K562 (cell line): ENCODE measurements at regions not wholly inside any gene's neighbourhood (a gene's known extent, or its start where the extent isn't known, plus 50 kb on each side); places are given as distances from the start of the nearest gene placed in this dataset.
A peak's percentile ranks its signal among the peaks of the same experiment; 100 is the strongest.

Experiments
- ATAC-seq: fragments of 200-7000 bp; cut with Tn5 transposase; 3 replicates; pipeline ENCODE4 v1.9.1; 2020; ENCODE audit warnings: moderate library complexity
- BruUV-seq: library from RNA; stranded (reverse); fragments of 400-500 nt; replicated peaks from 2 replicates; lab custom pipeline; 2021; lab: Mats Ljungman, UMichigan
- CTCF ChIA-PET: fragments of 300-600 bp; formaldehyde crosslinking; extraction: SDS; loops from one replicate; lab custom pipeline; 2021; ENCODE audit warnings: low intra/inter-chr PET ratio; lab: Yijun Ruan, JAX
- POLR2A ChIA-PET: fragments of 300-600, 350-650 bp; sonication (Branson Sonifier 250); formaldehyde crosslinking; extraction: SDS; loops from one replicate; lab custom pipeline; 2021; ENCODE audit warnings: antibody characterized with exemption, inconsistent platforms; lab: Yijun Ruan, JAX
- DNase-seq, 4 experiments: peaks; one replicate each; pipeline versions ENCODE4 v3.0.0 to v3.0.0-alpha.2; 2011 to 2018; ENCODE audit warnings: low spot score in 3 of 4, mixed read lengths in 3 of 4; ENCODE audit errors: extremely low read depth in 1 of 4
- FAIRE-seq: peaks from 2 replicates; lab custom pipeline; 2011; peaks lifted over from hg19 to GRCh38; lab: Jason Lieb, UNC
- H2AFZ ChIP-seq: 2 replicates; pipeline ENCODE4 v1.6.0; 2011; ENCODE audit warnings: low read depth, low read length, control low read depth, inconsistent platforms
- H3K27ac ChIP-seq: fragments of 200-600 bp; 3 replicates; pipeline ENCODE4 v1.8.0; 2011; ENCODE audit warnings: low read depth, mild to moderate bottlenecking, control low read depth, inconsistent platforms, low read length, moderate library complexity, mixed read lengths; ENCODE audit errors: extremely low read depth
- H3K27me3 ChIP-seq, 2 experiments: fragments of 300-600 bp in 1 of 2; 2 replicates in 1 of 2; 3 replicates in 1 of 2; pipeline versions ENCODE4 v1.6.0 to v1.8.0; 2011; ENCODE audit warnings: inconsistent platforms in 2 of 2, low read length in 2 of 2, mild to moderate bottlenecking in 1 of 2, mixed read lengths in 1 of 2, moderate library complexity in 1 of 2; ENCODE audit not compliant: control insufficient read depth in 2 of 2, insufficient read depth in 2 of 2
- H3K36me3 ChIP-seq: fragments of 300-600 bp; 3 replicates; pipeline ENCODE4 v1.8.0; 2011; ENCODE audit warnings: mild to moderate bottlenecking, low read length, inconsistent platforms; ENCODE audit not compliant: control insufficient read depth, insufficient read depth
- H3K4me1 ChIP-seq, 2 experiments: fragments of 200-600 bp in 1 of 2; replicated peaks in 1 of 2; 2 replicates in 1 of 2; 3 replicates in 1 of 2; pipeline versions ENCODE4 v1.5.1 to v1.8.0; 2011; ENCODE audit warnings: inconsistent platforms in 2 of 2, low read length in 2 of 2, mild to moderate bottlenecking in 1 of 2, mixed read lengths in 1 of 2, moderate library complexity in 1 of 2; ENCODE audit not compliant: control insufficient read depth in 2 of 2, insufficient read depth in 2 of 2
- H3K4me2 ChIP-seq: 2 replicates; pipeline ENCODE4 v1.6.1; 2011; ENCODE audit warnings: low read length, control low read depth, inconsistent platforms, mixed read lengths; ENCODE audit not compliant: insufficient read depth
- H3K4me3 ChIP-seq: fragments of 200-600 bp; sonication (generic), shearing (Covaris generic); 2 replicates; pipeline ENCODE4 v1.5.1; 2016; ENCODE audit warnings: control low read depth, inconsistent platforms
- H3K79me2 ChIP-seq: fragments of 200-600 bp; 3 replicates; pipeline ENCODE4 v1.8.0; 2011; ENCODE audit warnings: low read length, inconsistent platforms; ENCODE audit not compliant: control insufficient read depth, insufficient read depth
- H3K9ac ChIP-seq, 2 experiments: 2 replicates each; pipeline versions ENCODE4 v1.6.0 to v1.6.1; 2011; ENCODE audit warnings: low read depth in 2 of 2, low read length in 2 of 2, control low read depth in 1 of 2, inconsistent platforms in 1 of 2, mild to moderate bottlenecking in 1 of 2, mixed read lengths in 1 of 2; ENCODE audit not compliant: insufficient read depth in 1 of 2
- H3K9me1 ChIP-seq: one replicate; pipeline ENCODE4 v1.6.0; 2011; ENCODE audit warnings: inconsistent platforms, mild to moderate bottlenecking, low read length, moderate library complexity; ENCODE audit not compliant: control insufficient read depth, insufficient read depth
- H3K9me3 ChIP-seq: replicated peaks from 2 replicates; pipeline ENCODE4 v1.5.1; 2011; ENCODE audit warnings: low read depth, low read length, inconsistent platforms; ENCODE audit not compliant: control insufficient read depth, insufficient read depth
- H4K20me1 ChIP-seq: replicated peaks from 2 replicates; pipeline ENCODE4 v1.6.1; 2011; ENCODE audit warnings: low read length, inconsistent platforms, mixed read lengths; ENCODE audit not compliant: control insufficient read depth, insufficient read depth
- ATF1 ChIP-seq, 2 experiments: fragments of 450-650 bp in 1 of 2; IDR thresholded peaks; 2 replicates each; pipeline ENCODE4 v1.6.1; 2016; ENCODE audit warnings: missing compliant biosample characterization in 1 of 2, missing genetic modification characterization in 1 of 2
- BHLHE40 ChIP-seq: IDR thresholded peaks from 2 replicates; pipeline ENCODE4 v1.6.1; 2011; ENCODE audit warnings: low read length, improper control_type of control experiment
- GTF2A2 ChIP-seq: IDR thresholded peaks from 2 replicates; pipeline ENCODE4 v1.6.1; 2016; ENCODE audit warnings: mild to moderate bottlenecking, missing genetic modification characterization, missing compliant biosample characterization
- HDAC8 ChIP-seq: fragments of 450-650 bp; IDR thresholded peaks from 2 replicates; pipeline ENCODE4 v1.6.1; 2016; ENCODE audit warnings: mild to moderate bottlenecking, missing genetic modification characterization, moderate library complexity, missing compliant biosample characterization
- HES1 ChIP-seq: fragments of 450-650 bp; IDR thresholded peaks from 2 replicates; pipeline ENCODE4 v1.6.1; 2016; ENCODE audit warnings: low read depth, mild to moderate bottlenecking, moderate library complexity
- HMGN3 ChIP-seq: IDR thresholded peaks from 2 replicates; pipeline ENCODE4 v1.6.1; 2011; ENCODE audit warnings: borderline replicate concordance, low read depth, mild to moderate bottlenecking, mixed read lengths, low read length; ENCODE audit not compliant: insufficient read length; ENCODE audit errors: extremely low read depth
- L3MBTL2 ChIP-seq: fragments of 450-650 bp; IDR thresholded peaks from 2 replicates; pipeline ENCODE4 v1.6.1; 2016; ENCODE audit warnings: mild to moderate bottlenecking, moderate library complexity
- NBN ChIP-seq: fragments of 450-650 bp; IDR thresholded peaks from 2 replicates; pipeline ENCODE4 v1.6.1; 2016; ENCODE audit warnings: low read depth, mild to moderate bottlenecking
- TAF9B ChIP-seq: fragments of 450-650 bp; IDR thresholded peaks from 2 replicates; pipeline ENCODE4 v1.6.1; 2018; ENCODE audit warnings: mild to moderate bottlenecking; ENCODE audit not compliant: partially characterized antibody
- ZBTB5 ChIP-seq: fragments of 450-650 bp; IDR thresholded peaks from 2 replicates; pipeline ENCODE4 v1.6.1; 2017; ENCODE audit warnings: antibody characterized with exemption
- ZNF134 ChIP-seq: fragments of 250-450 bp; sonication (Bioruptor Pico); conservative IDR thresholded peaks from 2 replicates; pipeline ENCODE4 v1.4.0; 2020
- ZNF431 ChIP-seq: sonication (generic); formaldehyde crosslinking; IDR thresholded peaks from 2 replicates; pipeline ENCODE4 v1.8.0; 2022; ENCODE audit warnings: mild to moderate bottlenecking, missing genetic modification reagents
- ZNF449 ChIP-seq: fragments of 250-450 bp; sonication (Bioruptor Pico); IDR thresholded peaks from 2 replicates; pipeline ENCODE4 v1.8.0; 2022; ENCODE audit warnings: moderate library complexity, mild to moderate bottlenecking, inconsistent platforms
- ZNF551 ChIP-seq: fragments of 250-450 bp; sonication (Bioruptor Pico); IDR thresholded peaks from 2 replicates; pipeline ENCODE4 v1.5.0; 2021; ENCODE audit warnings: mild to moderate bottlenecking, moderate library complexity
- WGBS: fragments of 100-300 bp; shearing (Covaris generic); methylation state at CpG from one replicate; pipeline ENCODE4 v1.1.6; 2016; ENCODE audit warnings: low coverage, mixed read lengths; ENCODE audit not compliant: insufficient coverage; ENCODE audit errors: missing lambda C conversion rate; 5-methylcytosine and 5-hydroxymethylcytosine counted together
- in situ Hi-C: fragments of 300-500 bp; cut with MboI; formaldehyde crosslinking; loops from 4 replicates; pipeline ENCODE4 v1.15.0; 2018; ENCODE audit warnings: inconsistent platforms, mixed read lengths
- intact Hi-C: fragments of 100-400 bp; cut with micrococcal nuclease; formaldehyde crosslinking; loops from 2 replicates; pipeline ENCODE4 v1.14.2; 2022

- TF ChIP-seq ZNF449 (no peak), L3MBTL2 (no peak), TAF9B (no peak), ZNF134 (CRISPR knock-in tag) (peak; percentile 97)
- TF ChIP-seq, all 486 proteins: peak for 5
Observed at GRCh38 chr6:11317885-11318771, 85.7 kb upstream of the NEDD9 start (continued).

DNA sequence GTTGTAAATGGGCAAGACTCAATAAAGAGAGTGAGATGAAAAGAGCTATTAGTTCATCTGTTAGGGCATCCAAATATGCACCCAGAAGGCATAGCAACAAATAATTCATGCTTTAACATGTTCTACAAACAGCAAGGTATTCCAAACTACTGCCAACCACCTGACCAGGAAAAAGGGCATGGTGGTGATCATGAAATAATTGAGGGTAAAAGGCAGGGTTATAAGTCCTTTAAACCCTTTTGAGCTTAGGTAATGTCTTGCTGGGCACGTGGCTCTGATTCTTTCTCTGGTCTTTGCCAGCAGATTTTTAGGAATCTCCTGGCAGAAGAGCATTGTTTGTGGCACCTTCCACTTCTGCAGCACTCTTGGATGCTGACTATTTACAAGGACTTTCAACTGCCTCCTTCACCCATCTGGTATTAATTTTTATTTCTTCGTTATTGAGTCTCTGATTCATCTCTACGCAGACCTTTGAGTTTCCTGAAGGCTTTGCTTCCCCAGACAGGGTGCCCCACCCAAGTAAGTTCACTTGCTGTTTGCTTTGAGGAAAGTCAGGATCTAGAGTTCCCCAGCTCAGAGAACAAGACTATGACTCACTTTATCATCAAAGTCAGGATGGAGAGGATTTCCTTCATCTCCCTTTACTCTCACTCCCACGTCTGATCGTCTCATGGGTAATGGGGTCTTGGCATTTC is 83.4 kb upstream of the NEDD9 start:
- no peaks in the 10 kb centered on the region for H3K36me3 ChIP-seq
- WGBS, result 0% methylated on average over 5 of the region's 5 CpGs
- no TSS peak for BruUV-seq

More for the DNA sequence above, 83.4 kb upstream of the NEDD9 start:
- TF ChIP-seq ZBTB5, result no peak
- TF ChIP-seq HES1, result no peak
- TF ChIP-seq ZNF431 (CRISPR knock-in tag), result no peak
- no peak for TF ChIP-seq ATF1 (CRISPR knock-in tag; IDR thresholded peaks at IDR 0.05)
- no peak for TF ChIP-seq ATF1 (tag; IDR thresholded peaks at IDR 0.05)
- TF ChIP-seq HMGN3, result no peak
- TF ChIP-seq HDAC8 (tag), result no peak
- TF ChIP-seq BHLHE40, result no peak
- TF ChIP-seq GTF2A2, result no peak
- no peak for TF ChIP-seq NBN
- no peak for TF ChIP-seq ZNF551 (CRISPR knock-in tag)
- TF ChIP-seq, all 486 proteins: peak for 0
- Histone ChIP-seq H3K27ac (no peak overlapping the region), H3K79me2 (no peaks in the 10 kb centered on the region), H3K4me1 (no peaks in the 10 kb centered on the region), H3K27me3 (peaks cover 0 to 5% of the 10 kb centered on the region in 2 experiments; a peak in 1 of 5 replicates), H3K9me1 (no peaks in the 10 kb centered on the region), H3K4me3 (no peak overlapping the region), H3K9me3 (no peaks in the 10 kb centered on the region; the same call in 1 of the 2 replicates), H2AFZ (no peak overlapping the region), H4K20me1 (no peaks in the 10 kb centered on the region), H3K9ac (no peak overlapping the region), H3K4me2 (no peak overlapping the region)
- intact Hi-C loops, result no loop called here
- POLR2A ChIA-PET, result no interaction called here
- no peak for FAIRE-seq
- ATAC-seq, result no peak
- no peak for DNase-seq
- CTCF ChIA-PET, result no interaction called here
- in situ Hi-C loops, result no loop called here
